Activated naive CD8-positive, alpha-beta T cell treated with anti-CD3 and anti-CD28 coated beads, Interleukin-2, amount 50 U/mL, for 24 hours (primary cell): ENCODE measurements at regions not wholly inside any gene's neighbourhood (a gene's known extent, or its start where the extent isn't known, plus 50 kb on each side); places are given as distances from the start of the nearest gene placed in this dataset.

Experiments
- ATAC-seq: fragments of 150-1000 bp; cut with Tn5 transposase; one replicate; pipeline ENCODE4 v1.10.0; 2021
- DNase-seq: peaks from one replicate; pipeline ENCODE4 v3.0.0; 2021
- H3K27ac Mint-ChIP-seq: one replicate; pipeline ENCODE4 v1.8.0; 2021; ENCODE audit warnings: mild to moderate bottlenecking, mixed read lengths
- H3K27me3 Mint-ChIP-seq: one replicate; pipeline ENCODE4 v1.8.0; 2021; ENCODE audit warnings: mixed read lengths
- H3K36me3 Mint-ChIP-seq: one replicate; pipeline ENCODE4 v1.8.0; 2021; ENCODE audit warnings: low read depth, mixed read lengths
- H3K4me1 Mint-ChIP-seq: one replicate; pipeline ENCODE4 v1.8.0; 2021; ENCODE audit warnings: mixed read lengths
- H3K4me3 Mint-ChIP-seq: one replicate; pipeline ENCODE4 v1.8.0; 2021; ENCODE audit warnings: mild to moderate bottlenecking, moderate library complexity, mixed read lengths
- H3K9me3 Mint-ChIP-seq: one replicate; pipeline ENCODE4 v1.8.0; 2021; ENCODE audit warnings: mixed read lengths

- Mint-ChIP-seq H3K4me3 (no peak overlapping the region), H3K27ac (no peak overlapping the region), H3K4me1 (no peaks in the 10 kb centered on the region), H3K27me3 (no peaks in the 10 kb centered on the region), H3K9me3 (no peaks in the 10 kb centered on the region), H3K36me3 (no peaks in the 10 kb centered on the region)
- ATAC-seq, result no peak
- no peak for DNase-seq
These were observed 109.6 kb upstream of the BMP2 start for GRCh38 chr20:6657904-6658303.

- H3K9me3 Mint-ChIP-seq, result no peaks in the 10 kb centered on the region
- ATAC-seq (no peak), DNase-seq (no peak)
- no peaks in the 10 kb centered on the region for H3K4me1 Mint-ChIP-seq
- no peaks in the 10 kb centered on the region for H3K27me3 Mint-ChIP-seq
- no peak overlapping the region for H3K27ac Mint-ChIP-seq
- no peak overlapping the region for H3K4me3 Mint-ChIP-seq
- no peaks in the 10 kb centered on the region for H3K36me3 Mint-ChIP-seq
These were observed 110.4 kb upstream of the BMP2 start for GRCh38 chr20:6657111-6657510.

- H3K27me3 Mint-ChIP-seq, result no peaks in the 10 kb centered on the region
These were observed 112.8 kb upstream of the BMP2 start for GRCh38 chr20:6654513-6655252.

GRCh38 chr20:6651561-6651960 lies 115.9 kb upstream of the BMP2 start:
- no peak for ATAC-seq
- Mint-ChIP-seq H3K4me3 (no peak overlapping the region), H3K27me3 (no peaks in the 10 kb centered on the region), H3K4me1 (no peaks in the 10 kb centered on the region), H3K36me3 (no peaks in the 10 kb centered on the region), H3K9me3 (peaks cover 3% of the 10 kb centered on the region), H3K27ac (no peak overlapping the region)
- no peak for DNase-seq

More at GRCh38 chr20:6654513-6655252, 112.8 kb upstream of the BMP2 start:
- Mint-ChIP-seq H3K4me1 (no peaks in the 10 kb centered on the region), H3K9me3 (peaks cover 3% of the 10 kb centered on the region), H3K4me3 (no peak overlapping the region), H3K27ac (no peak overlapping the region), H3K36me3 (no peaks in the 10 kb centered on the region)
- no peak for ATAC-seq
- no peak for DNase-seq

- no peak for DNase-seq
- no peak for ATAC-seq
- Mint-ChIP-seq H3K27ac (no peak overlapping the region), H3K36me3 (no peaks in the 10 kb centered on the region), H3K4me1 (no peaks in the 10 kb centered on the region), H3K27me3 (no peaks in the 10 kb centered on the region), H3K4me3 (no peak overlapping the region), H3K9me3 (peaks cover 3% of the 10 kb centered on the region)
These were observed 116.5 kb upstream of the BMP2 start for GRCh38 chr20:6651016-6651415.

- no peak overlapping the region for H3K27ac Mint-ChIP-seq
- no peak overlapping the region for H3K4me3 Mint-ChIP-seq
- peaks cover 5% of the 10 kb centered on the region for H3K9me3 Mint-ChIP-seq
- no peaks in the 10 kb centered on the region for H3K36me3 Mint-ChIP-seq
- no peaks in the 10 kb centered on the region for H3K4me1 Mint-ChIP-seq
- ATAC-seq (no peak), DNase-seq (no peak)
- no peaks in the 10 kb centered on the region for H3K27me3 Mint-ChIP-seq
These were observed 121.4 kb upstream of the BMP2 start for GRCh38 chr20:6646021-6646636.

GRCh38 chr20:6644813-6645628 lies 122.5 kb upstream of the BMP2 start:
- no peak for ATAC-seq
- H3K4me1 Mint-ChIP-seq, result no peaks in the 10 kb centered on the region
- no peak for DNase-seq
- no peak overlapping the region for H3K4me3 Mint-ChIP-seq
- peaks cover 2% of the 10 kb centered on the region for H3K27me3 Mint-ChIP-seq
- no peaks in the 10 kb centered on the region for H3K36me3 Mint-ChIP-seq
- H3K9me3 Mint-ChIP-seq, result peaks cover 5% of the 10 kb centered on the region
- no peak overlapping the region for H3K27ac Mint-ChIP-seq

GRCh38 chr20:6641012-6641411 lies 126.5 kb upstream of the BMP2 start:
- ATAC-seq (no peak), DNase-seq (no peak)
- Mint-ChIP-seq H3K9me3 (peaks cover 5% of the 10 kb centered on the region), H3K36me3 (no peaks in the 10 kb centered on the region), H3K27me3 (peaks cover 2% of the 10 kb centered on the region), H3K4me1 (no peaks in the 10 kb centered on the region), H3K27ac (no peak overlapping the region), H3K4me3 (no peak overlapping the region)

GRCh38 chr20:6637160-6637579 lies 130.3 kb upstream of the BMP2 start:
- no peak for ATAC-seq
- DNase-seq, result no peak
- no peak overlapping the region for H3K4me3 Mint-ChIP-seq
- H3K36me3 Mint-ChIP-seq, result no peaks in the 10 kb centered on the region
- peaks cover 2% of the 10 kb centered on the region for H3K27me3 Mint-ChIP-seq
- H3K9me3 Mint-ChIP-seq, result peaks cover 13% of the 10 kb centered on the region
- no peaks in the 10 kb centered on the region for H3K4me1 Mint-ChIP-seq
- H3K27ac Mint-ChIP-seq, result no peak overlapping the region

GRCh38 chr20:6636209-6637159 lies 131.0 kb upstream of the BMP2 start:
- DNase-seq (no peak), ATAC-seq (no peak)
- no peak overlapping the region for H3K27ac Mint-ChIP-seq
- peaks cover 2% of the 10 kb centered on the region for H3K27me3 Mint-ChIP-seq
- peaks cover 14% of the 10 kb centered on the region for H3K9me3 Mint-ChIP-seq
- no peaks in the 10 kb centered on the region for H3K36me3 Mint-ChIP-seq
- no peak overlapping the region for H3K4me3 Mint-ChIP-seq
- H3K4me1 Mint-ChIP-seq, result no peaks in the 10 kb centered on the region

GRCh38 chr20:6635034-6635736 lies 132.3 kb upstream of the BMP2 start:
- H3K36me3 Mint-ChIP-seq, result no peaks in the 10 kb centered on the region
- H3K4me3 Mint-ChIP-seq, result no peak overlapping the region
- H3K27ac Mint-ChIP-seq, result no peak overlapping the region
- H3K27me3 Mint-ChIP-seq, result no peaks in the 10 kb centered on the region
- ATAC-seq (no peak), DNase-seq (no peak)
- no peaks in the 10 kb centered on the region for H3K4me1 Mint-ChIP-seq
- peaks cover 19% of the 10 kb centered on the region for H3K9me3 Mint-ChIP-seq

GRCh38 chr20:6632187-6632586 lies 135.3 kb upstream of the BMP2 start:
- H3K27me3 Mint-ChIP-seq, result no peaks in the 10 kb centered on the region
- no peaks in the 10 kb centered on the region for H3K4me1 Mint-ChIP-seq
- DNase-seq (no peak), ATAC-seq (no peak)
- no peak overlapping the region for H3K4me3 Mint-ChIP-seq
- H3K9me3 Mint-ChIP-seq, result peaks cover 19% of the 10 kb centered on the region
- no peak overlapping the region for H3K27ac Mint-ChIP-seq
- H3K36me3 Mint-ChIP-seq, result no peaks in the 10 kb centered on the region

GRCh38 chr20:6630514-6630913 lies 137.0 kb upstream of the BMP2 start:
- Mint-ChIP-seq H3K4me1 (no peaks in the 10 kb centered on the region), H3K36me3 (no peaks in the 10 kb centered on the region), H3K9me3 (peaks cover 16% of the 10 kb centered on the region), H3K27me3 (no peaks in the 10 kb centered on the region), H3K4me3 (no peak overlapping the region), H3K27ac (no peak overlapping the region)
- DNase-seq, result no peak
- ATAC-seq, result no peak

GRCh38 chr20:6629564-6629963 lies 137.9 kb upstream of the BMP2 start:
- DNase-seq, result no peak
- Mint-ChIP-seq H3K36me3 (no peaks in the 10 kb centered on the region), H3K27ac (no peak overlapping the region), H3K4me3 (no peak overlapping the region), H3K9me3 (peaks cover 12% of the 10 kb centered on the region), H3K4me1 (no peaks in the 10 kb centered on the region), H3K27me3 (no peaks in the 10 kb centered on the region)
- no peak for ATAC-seq
